ENCODE measurements at regions not wholly inside any gene's neighbourhood (a gene's known extent, or its start where the extent isn't known, plus 50 kb on each side); places are given as distances from the start of the nearest gene placed in this dataset.

GRCh38 chr5:38692781-38693527 is 136.5 kb upstream of the LIFR start:
- no peak for TF ChIP-seq POLR2A (IDR thresholded peaks at IDR 0.05)
- no peak for TF ChIP-seq CTCF (IDR thresholded peaks at IDR 0.05)

All from lower leg skin (tissue), 3 donors.